GM12878 (cell line): ENCODE measurements at regions not wholly inside any gene's neighbourhood (a gene's known extent, or its start where the extent isn't known, plus 50 kb on each side); places are given as distances from the start of the nearest gene placed in this dataset.

Source experiments
- BMI1 ChIP-seq: fragments of 450-650 bp; IDR thresholded peaks from 2 replicates; pipeline ENCODE4 v1.6.1; 2016; ENCODE audit warnings: mild to moderate bottlenecking, moderate library complexity, borderline replicate concordance
- CBFB ChIP-seq: IDR thresholded peaks from 2 replicates; pipeline ENCODE4 v1.6.1; 2016; ENCODE audit warnings: antibody characterized with exemption, low read depth
- CTCF ChIP-seq, 3 experiments: IDR thresholded peaks in 2 of 3; conservative IDR thresholded peaks in 1 of 3; 2 replicates each; pipeline ENCODE4 v1.5.1; 2011; ENCODE audit warnings: low read depth in 3 of 3, low read length in 3 of 3, mild to moderate bottlenecking in 3 of 3, control low read depth in 2 of 3, moderate library complexity in 2 of 3, inconsistent platforms in 1 of 3, mixed read lengths in 1 of 3; ENCODE audit not compliant: control insufficient read depth in 2 of 3, insufficient read depth in 1 of 3; ENCODE audit errors: extremely low read depth in 1 of 3
- ETV6 ChIP-seq, 2 experiments: fragments of 450-650 bp in 1 of 2; IDR thresholded peaks in 1 of 2; conservative IDR thresholded peaks in 1 of 2; 2 replicates each; pipeline ENCODE4 v1.6.1; 2014; ENCODE audit warnings: antibody characterized with exemption in 1 of 2, borderline replicate concordance in 1 of 2, low read depth in 1 of 2, mild to moderate bottlenecking in 1 of 2, moderate library complexity in 1 of 2
- POLR2AphosphoS2 ChIP-seq: IDR thresholded peaks from 2 replicates; pipeline ENCODE4 v1.6.1; 2011; ENCODE audit warnings: low read depth, mild to moderate bottlenecking, low read length, improper control_type of control experiment, moderate library complexity

GRCh38 chr9:108073823-108074222 is 584.3 kb upstream of the KLF4 start:
- no peak for TF ChIP-seq CTCF (IDR thresholded peaks at IDR 0.05 in 2 of 3, conservative IDR thresholded peaks at IDR 0.05 in 1 of 3; ENCODE audit: control insufficient read depth in 2 of 3, extremely low read depth in 1 of 3, insufficient read depth in 1 of 3, low read depth in 3 of 3, low read length in 3 of 3)
- no peak for TF ChIP-seq CBFB
- TF ChIP-seq POLR2AphosphoS2: no peak
- TF ChIP-seq ETV6 (conservative IDR thresholded peaks at IDR 0.05 in 1 of 2, IDR thresholded peaks at IDR 0.05 in 1 of 2; ENCODE audit: borderline replicate concordance in 1 of 2, low read depth in 1 of 2): no peak
- no peak for TF ChIP-seq BMI1
